OCI-M2 (cell line): ENCODE measurements at regions not wholly inside any gene's neighbourhood (a gene's known extent, or its start where the extent isn't known, plus 50 kb on each side); places are given as distances from the start of the nearest gene placed in this dataset.
"Not testable (repeated sequence)": the region's sequence is repeated elsewhere in the genome, so short reads cannot be mapped to it uniquely, and the experiment has no call there.

Experiments
- DNase-seq: peaks from one replicate; lab custom pipeline; 2025; ENCODE audit not compliant: unreplicated experiment; lab: John Stamatoyannopoulos, UW

DNA sequence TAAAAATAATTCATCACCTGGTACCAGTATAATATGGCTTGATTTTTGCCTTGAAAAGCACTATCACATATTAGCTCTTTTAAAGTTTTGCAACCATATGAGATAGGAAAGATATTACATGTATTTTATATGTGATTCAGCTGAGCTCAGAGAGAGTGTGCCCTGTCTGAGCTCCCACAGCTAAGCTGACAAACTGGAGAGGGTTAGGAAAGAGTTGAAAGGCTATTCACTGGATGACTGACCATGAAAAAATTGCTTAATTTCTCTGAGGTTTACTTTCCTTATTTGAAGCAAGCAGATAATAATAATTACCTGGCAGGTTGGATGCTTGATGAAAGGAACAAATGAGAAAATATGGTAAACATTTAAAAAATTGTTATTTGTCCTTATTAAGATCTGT lies 97.4 kb upstream of the CCDC80 start:
- DNase-seq = no peak

DNA sequence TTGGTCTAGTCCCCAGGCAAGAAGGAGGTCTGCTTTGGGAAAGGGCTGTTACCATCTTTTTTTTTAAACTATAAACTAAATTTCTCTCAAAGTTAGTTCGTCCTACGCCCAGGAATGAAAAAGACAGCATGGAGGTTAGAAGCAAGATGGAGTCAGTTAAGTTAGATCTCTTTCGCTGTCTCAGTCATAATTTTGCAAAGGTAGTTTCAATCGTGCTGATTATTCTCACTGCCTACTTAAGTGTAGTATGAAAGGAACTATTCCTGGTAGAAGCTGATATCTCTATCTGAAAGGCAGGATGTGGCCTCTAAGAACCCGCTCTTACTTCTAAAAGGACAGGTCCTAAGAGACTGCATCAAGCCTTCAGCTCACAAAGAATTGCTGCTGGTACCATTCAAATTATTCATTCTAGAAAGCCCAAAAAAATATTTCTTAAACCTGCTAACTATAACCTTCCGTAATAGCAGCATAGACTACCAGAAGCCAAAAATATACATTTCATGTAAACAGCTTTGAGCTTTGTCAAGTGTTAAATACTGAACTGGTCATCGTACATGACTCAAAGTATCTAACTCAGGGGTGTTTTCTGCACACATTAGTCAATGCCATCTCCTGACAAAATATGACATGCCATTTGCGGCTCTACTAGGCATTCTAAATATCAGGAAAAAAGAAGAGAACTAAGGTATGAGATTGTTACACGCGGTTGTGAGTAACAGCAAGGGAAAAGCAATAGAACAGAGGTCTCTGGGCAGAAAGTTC lies 96.0 kb upstream of the CCDC80 start:
- no peak for DNase-seq

DNA sequence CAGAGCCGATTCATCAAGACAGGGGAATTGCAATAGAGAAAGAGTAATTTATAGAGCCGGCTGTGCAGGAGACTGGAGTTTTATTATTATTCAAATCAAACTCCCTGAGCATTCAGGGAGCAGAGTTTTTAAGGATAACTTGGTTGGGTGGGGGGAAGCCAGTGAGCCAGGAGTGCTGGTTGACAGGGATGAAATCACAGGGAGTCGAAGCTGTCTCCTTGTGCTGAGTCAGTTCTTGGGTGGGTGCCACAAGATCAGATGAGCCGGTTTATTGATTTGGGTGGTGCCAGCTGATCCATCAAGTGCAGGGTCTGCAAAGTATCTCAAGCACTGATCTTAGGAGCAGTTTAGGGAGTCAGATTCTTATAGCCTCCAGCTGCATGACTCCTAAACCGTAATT lies 95.4 kb upstream of the CCDC80 start:
- DNase-seq = no peak

DNA sequence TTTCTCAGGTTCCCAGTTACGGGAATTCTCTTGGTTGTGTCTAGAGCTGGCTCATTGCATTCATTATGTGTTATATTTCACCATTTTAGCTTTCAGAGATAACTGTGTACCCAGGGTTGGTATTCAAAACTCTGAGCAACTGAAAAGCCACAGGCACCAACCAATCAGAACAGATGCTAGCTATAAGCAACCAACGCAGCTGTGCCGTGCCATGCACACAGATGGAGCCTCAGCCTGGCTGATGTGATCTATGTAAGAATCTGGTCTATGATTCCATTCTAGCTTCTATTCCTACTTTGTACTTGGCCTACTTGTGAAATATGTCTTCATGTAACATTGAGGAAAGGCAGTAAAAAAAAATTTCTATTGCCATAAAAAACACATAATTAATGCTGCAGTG lies 95.0 kb upstream of the CCDC80 start:
- DNase-seq = no peak

DNA sequence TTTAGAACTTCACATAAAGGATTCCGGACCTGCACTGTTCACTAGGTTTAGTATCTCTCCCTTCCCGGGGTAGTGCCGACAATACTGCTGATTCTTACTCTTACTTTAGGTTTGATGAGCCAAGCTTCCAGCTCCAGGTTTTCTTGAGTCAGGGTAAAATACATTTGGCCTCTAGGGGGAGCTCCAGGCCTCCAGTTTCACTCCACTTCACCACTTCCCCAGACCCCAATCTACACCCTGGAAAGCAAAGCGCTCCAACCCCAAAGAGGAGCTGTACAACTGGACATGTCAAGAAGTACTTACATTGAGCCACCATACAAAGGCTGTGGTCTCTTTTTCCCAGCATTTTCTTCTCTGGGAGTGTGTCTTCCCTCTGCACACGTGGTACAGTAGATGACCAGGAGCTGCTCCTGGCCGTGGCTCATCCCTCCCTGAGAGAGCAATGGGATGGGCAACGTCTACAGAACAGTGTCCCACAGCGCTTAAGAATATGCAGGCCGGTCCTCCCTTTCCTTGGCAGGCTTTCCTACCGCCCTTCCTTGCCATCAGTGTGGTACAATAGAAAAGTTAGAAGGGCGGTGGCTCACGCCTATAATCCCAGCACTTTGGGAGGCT lies 93.9 kb upstream of the CCDC80 start:
- DNase-seq = peak; percentile 63

DNA sequence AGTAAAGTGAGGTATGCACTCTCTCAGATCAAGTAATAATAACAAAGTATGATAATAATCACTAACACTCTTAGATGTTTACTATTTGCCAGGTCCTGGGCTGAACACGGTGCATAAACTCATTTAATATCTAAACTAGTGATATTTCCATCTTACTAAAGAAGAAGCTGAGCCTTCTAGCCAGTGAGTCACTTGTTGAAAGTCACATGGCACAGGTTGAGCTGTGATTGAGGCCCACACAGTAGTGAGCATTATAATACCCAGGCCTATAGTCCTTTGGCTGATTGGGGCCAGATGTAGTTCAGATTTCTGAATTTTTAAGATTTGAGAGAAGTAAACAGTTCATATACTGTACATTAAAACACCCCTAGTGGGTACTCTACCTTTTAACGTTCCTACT lies 93.2 kb upstream of the CCDC80 start:
- no peak for DNase-seq

DNA sequence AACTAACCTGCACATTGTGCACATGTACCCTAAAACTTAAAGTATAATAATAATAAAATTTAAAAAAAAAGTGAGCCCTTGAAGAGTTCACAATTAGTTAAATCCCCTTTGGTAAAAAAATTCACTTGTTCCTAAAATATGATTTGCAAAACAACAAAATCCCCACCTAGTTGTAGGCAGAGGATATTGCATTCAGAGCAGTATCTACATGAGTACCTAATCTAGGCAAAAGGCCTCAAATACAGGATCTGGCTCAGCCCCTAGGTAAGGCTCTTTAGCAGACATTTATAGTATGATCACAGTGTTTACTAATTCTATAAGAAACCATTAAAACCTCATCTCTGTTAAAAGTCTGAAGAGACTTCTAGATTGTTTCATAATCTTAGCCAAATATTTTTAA lies 89.3 kb upstream of the CCDC80 start:
- DNase-seq = no peak

DNA sequence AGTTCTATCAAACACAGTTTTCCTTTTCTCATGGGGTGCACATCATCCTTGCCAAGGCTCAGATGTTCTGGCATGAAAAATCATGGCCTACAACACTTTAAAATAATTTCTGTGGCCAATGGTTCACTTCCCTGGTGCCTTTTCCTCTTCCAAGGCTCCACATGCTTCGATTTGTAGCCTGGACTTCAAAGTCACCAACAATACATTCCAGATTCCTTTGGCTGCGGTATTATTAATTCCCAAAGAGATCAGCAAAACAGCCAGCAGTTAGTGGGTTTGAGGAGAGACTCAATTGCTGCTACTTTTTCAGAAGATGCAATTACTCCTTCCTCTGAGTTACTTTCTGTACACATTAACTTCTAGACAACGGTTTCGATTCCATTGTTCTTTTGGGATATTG lies 80.3 kb upstream of the CCDC80 start:
- DNase-seq = no peak

DNA sequence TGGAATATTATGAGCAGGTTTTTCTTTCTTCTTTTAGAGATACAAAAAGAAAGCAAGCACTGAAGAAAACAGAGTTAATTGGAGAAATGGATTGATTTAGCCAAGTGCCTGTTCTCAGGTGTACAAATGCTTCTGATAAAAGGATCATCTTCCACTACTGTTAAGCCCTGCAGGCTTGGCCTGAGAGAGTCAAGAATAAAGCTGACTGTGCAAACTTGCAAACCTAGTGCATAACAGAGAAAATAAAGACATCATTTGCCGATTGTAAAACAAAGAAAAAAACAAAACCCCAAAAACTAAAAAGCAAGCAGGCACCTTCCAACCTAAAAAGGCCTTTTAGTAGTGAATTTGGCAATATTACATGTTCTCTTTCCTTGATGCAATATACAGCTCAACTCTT lies 78.0 kb upstream of the CCDC80 start:
- no peak for DNase-seq

DNA sequence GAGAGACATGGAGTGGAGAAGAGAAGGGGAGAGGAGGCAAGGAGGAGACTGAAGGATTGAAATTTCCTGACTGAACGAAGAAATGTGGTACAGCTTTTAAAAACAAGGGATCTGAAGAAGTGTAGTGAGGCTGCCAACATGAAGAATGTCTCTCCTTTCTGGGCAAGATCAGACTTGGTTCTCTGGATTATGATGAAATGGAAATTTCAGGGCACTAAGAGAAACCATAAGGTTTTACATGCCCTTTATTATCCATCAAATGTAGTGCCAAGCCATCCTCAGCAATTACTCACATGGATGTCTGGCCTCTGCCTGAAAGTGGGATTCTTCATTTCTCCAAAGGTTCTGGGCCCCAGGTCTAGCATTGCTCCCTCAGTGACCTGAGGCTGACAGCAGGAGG lies 77.6 kb upstream of the CCDC80 start:
- no peak for DNase-seq

DNA sequence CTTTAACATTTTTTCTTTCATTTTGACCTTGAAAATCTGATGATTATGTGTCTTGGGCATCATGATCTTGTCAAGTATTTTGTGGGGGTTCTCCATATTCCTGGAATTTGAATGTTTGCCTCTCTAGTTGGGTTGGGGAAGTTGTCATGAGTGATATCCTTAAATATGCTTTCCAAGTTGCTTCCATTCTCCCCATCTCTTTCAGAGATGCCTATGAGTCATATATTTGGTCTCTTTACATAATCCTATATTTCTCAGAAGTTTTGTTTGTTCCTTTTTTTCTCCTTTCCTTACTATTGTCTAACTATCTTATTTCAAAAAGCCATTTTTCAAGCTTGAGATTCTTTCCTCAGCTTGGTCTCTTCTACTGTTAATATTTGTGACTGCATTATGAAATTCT lies 69.0 kb upstream of the CCDC80 start:
- DNase-seq = no peak

DNA sequence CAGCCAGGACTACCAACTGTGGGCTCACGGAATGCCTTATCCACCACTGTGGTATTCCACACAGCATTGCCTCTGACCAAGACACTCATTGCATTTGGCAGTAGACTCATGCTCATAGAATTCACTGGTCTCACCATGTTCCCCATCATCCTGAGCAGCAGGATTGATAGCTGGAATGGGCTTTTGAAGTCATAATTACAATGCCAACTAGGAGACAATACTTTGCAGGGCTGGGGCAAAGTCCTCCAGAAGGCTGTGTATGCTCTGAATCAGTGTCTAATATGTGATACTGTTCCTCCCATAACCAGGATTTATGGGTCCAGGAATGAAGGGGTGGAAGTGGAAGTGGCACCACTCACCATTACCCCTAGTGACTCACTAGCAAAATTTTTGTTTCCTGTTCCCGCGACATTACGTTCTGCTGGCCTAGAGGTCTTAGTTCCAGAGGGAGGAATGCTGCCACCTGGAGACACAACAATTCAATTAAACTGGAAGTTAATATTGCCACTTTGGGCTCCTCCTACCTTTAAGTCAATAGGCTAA lies 58.6 kb upstream of the CCDC80 start:
- DNase-seq = no peak

DNA sequence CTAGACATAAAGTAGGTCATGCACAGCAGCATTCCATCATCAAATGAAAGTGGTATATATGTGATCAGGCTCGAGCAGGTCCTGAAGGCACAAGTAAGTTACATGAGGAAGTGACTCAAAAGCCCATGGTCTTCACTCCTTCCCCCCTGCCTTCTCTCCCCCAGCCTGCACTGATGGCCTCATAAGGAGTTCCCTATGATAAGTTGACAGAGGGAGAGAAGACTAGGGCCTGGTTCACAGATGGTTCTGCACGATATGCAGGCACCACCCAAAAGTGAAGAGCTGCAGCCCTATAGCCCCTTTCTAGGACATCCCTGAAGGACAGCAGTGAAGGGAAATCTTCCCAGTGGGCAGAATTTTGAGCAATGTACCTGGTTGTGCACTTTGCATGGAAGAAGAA lies 57.5 kb upstream of the CCDC80 start:
- DNase-seq = not testable (repeated sequence)

DNA sequence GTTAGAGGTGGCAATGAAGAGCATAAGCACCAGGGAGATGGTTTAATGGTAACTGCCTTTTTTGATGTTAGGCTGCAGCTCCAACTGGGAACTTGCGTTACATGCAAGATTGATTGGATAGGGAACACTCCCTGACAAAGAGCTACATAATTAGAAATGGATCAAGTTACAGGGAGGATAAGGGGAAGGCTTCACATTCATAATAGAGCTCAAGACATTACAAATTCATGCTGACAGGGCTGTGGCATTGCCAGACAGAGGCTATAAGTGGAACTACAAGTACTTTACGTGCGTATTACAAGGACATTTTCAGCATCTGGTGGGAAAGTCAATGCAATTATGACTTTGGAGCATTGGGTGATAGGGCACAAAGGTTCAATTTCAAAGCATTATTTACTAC lies 55.3 kb upstream of the CCDC80 start:
- DNase-seq = not testable (repeated sequence)

DNA sequence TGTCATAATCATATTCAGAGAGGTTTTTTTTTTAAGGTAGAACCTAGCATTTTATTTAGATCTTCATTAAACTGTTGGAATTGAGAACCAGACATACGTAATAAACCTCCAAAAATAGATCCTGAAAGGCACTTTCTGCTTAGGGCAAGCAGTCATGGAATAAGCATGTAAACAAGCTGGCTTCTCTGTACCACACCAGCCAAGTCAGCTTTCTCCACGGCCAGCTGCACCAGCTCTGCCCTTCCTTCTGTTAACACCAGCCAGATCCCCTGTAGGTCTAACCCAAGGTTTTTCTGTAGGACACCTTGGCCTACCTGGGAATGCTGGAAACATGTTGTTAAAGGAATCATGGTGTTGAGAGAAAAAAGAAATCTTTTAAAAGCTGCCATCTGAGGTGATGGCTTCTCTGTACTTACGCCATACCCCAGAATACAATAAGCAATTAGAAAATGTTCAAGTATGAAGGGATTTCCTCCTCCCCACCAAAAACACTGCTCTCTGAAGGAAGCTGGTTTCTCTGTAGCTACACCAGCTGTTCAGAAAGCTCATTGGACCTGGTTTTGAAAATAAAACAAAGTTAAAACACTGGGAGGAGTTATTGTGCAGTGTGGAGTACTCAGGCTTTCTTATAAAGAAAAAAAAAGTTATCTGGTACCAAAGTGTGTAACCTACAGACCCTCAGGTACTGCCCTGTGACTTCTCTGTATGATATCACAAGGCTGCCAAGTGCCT lies 54.6 kb upstream of the CCDC80 start:
- DNase-seq = not testable (repeated sequence)

DNA sequence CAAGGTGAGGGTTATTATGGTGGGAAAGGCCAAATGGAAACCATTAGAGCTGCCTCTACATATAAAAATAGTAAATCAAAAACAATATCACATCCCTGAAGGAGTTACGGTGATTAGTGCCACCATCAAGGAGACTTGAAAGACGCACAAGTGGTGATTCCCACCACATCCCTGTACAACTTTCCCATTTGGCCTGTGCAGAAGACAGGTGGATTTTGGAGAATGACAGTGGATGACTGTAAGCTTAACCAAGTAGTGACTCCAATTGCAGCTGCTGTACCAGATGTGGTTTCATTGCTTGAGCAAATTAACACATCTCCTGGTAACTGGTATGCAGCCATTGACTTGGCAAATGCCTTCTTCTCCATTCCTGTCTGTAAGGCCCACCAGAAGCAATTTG lies 54.0 kb upstream of the CCDC80 start:
- not testable (repeated sequence) for DNase-seq

DNA sequence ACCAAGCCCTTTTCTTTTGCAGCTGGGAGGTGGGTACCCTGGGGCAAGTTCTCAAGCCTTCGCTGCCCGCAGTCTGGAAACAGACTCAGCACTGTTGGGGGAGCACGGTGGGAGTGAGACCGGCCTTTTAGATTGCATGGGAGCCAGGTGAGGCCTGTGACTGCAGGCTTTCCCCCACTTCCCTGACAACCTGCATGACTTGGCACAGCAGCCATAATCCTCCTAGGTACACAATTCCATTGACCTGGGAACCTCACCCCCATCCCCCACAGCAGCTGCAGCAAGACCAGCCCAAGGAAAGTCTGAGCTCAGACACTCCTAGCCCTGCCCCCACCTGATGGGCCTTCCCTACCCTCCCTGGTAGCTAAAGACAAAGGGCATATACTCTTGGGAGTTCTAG lies 52.2 kb upstream of the CCDC80 start:
- no peak for DNase-seq
